ENCODE measurements at regions not wholly inside any gene's neighbourhood (a gene's known extent, or its start where the extent isn't known, plus 50 kb on each side); places are given as distances from the start of the nearest gene placed in this dataset.

GRCh38 chr4:111718763-111719559 is 426.3 kb upstream of the FAM241A start:
- TF ChIP-seq POLR2A (IDR thresholded peaks at IDR 0.05; ENCODE audit: low read length) (no peak), GATA1 (IDR thresholded peaks at IDR 0.05; ENCODE audit: low read depth, low read length) (no peak)
